GM12874 (cell line): ENCODE measurements at regions not wholly inside any gene's neighbourhood (a gene's known extent, or its start where the extent isn't known, plus 50 kb on each side); places are given as distances from the start of the nearest gene placed in this dataset.

Source experiments
- CTCF ChIP-seq: IDR thresholded peaks from 2 replicates; pipeline ENCODE4 v1.5.1; 2011; ENCODE audit warnings: low read depth, mild to moderate bottlenecking, control low read depth, low read length, moderate library complexity; ENCODE audit not compliant: insufficient read depth

- peak; percentile 66 for TF ChIP-seq CTCF
These were observed 415.5 kb downstream of the PCNX1 start for GRCh38 chr14:71322655-71323250.

GRCh38 chr14:71324767-71325272, 417.6 kb downstream of the PCNX1 start:
- TF ChIP-seq CTCF = no peak

GRCh38 chr14:71327691-71328090, 420.4 kb downstream of the PCNX1 start:
- no peak for TF ChIP-seq CTCF

- TF ChIP-seq CTCF = no peak
These were observed 420.9 kb downstream of the PCNX1 start for GRCh38 chr14:71328183-71328582.

GRCh38 chr14:71328954-71329353, 421.7 kb downstream of the PCNX1 start:
- TF ChIP-seq CTCF = no peak

GRCh38 chr14:71331403-71331802, 424.1 kb downstream of the PCNX1 start:
- no peak for TF ChIP-seq CTCF

GRCh38 chr14:71332476-71332875, 425.2 kb downstream of the PCNX1 start:
- TF ChIP-seq CTCF = no peak
